SK-N-SH (cell line): ENCODE measurements at regions not wholly inside any gene's neighbourhood (a gene's known extent, or its start where the extent isn't known, plus 50 kb on each side); places are given as distances from the start of the nearest gene placed in this dataset.

Experiments
- CTCF ChIA-PET: fragments of 300-600, 350-600 bp; formaldehyde crosslinking; extraction: SDS; loops from one replicate; lab custom pipeline; 2021; lab: Yijun Ruan, JAX
- POLR2A ChIA-PET: fragments of 350-600 bp; sonication (Branson Sonifier 250); formaldehyde crosslinking; extraction: SDS; loops from one replicate; lab custom pipeline; 2020; ENCODE audit warnings: antibody characterized with exemption, inconsistent platforms; lab: Yijun Ruan, JAX
- DNase-seq: peaks from one replicate; pipeline ENCODE4 v3.0.0; 2012
- H2AFZ ChIP-seq: fragments of 200-600 bp; sonication (generic); 2 replicates; pipeline ENCODE4 v1.8.1; 2016; ENCODE audit warnings: antibody characterized with exemption, mild to moderate bottlenecking, low read depth
- H3F3A ChIP-seq: fragments of 200-600 bp; sonication (generic); replicated peaks from 2 replicates; pipeline ENCODE3; 2016; ENCODE audit warnings: antibody characterized with exemption, mild to moderate bottlenecking; ENCODE audit not compliant: insufficient read depth
- H3K27ac ChIP-seq, 2 experiments: fragments of 200-500 bp in 1 of 2; fragments of 200-600 bp in 1 of 2; sonication (Bioruptor generic) in 1 of 2; sonication (generic), shearing (Covaris generic) in 1 of 2; 2 replicates each; pipeline versions ENCODE4 v1.5.1 to v1.6.1; 2014 to 2016; ENCODE audit warnings: low read depth in 2 of 2, inconsistent platforms in 1 of 2, low read length in 1 of 2, mild to moderate bottlenecking in 1 of 2, mixed read lengths in 1 of 2
- H3K27me3 ChIP-seq: fragments of 200-600 bp; sonication (generic), shearing (Covaris generic); 2 replicates; pipeline ENCODE4 v1.6.1; 2016; ENCODE audit warnings: mixed run types; ENCODE audit not compliant: insufficient read depth
- H3K36me3 ChIP-seq, 2 experiments: fragments of 200-500 bp in 1 of 2; fragments of 200-600 bp in 1 of 2; sonication (Bioruptor generic) in 1 of 2; sonication (generic) in 1 of 2; replicated peaks in 1 of 2; 2 replicates each; pipeline versions ENCODE3 to v1.5.1; 2014 to 2016; ENCODE audit warnings: low read length in 1 of 2, mild to moderate bottlenecking in 1 of 2; ENCODE audit not compliant: insufficient read depth in 2 of 2, control insufficient read depth in 1 of 2
- H3K4me1 ChIP-seq, 2 experiments: fragments of 200-500 bp in 1 of 2; fragments of 200-600 bp in 1 of 2; sonication (Bioruptor generic) in 1 of 2; sonication (generic), shearing (Covaris generic) in 1 of 2; 2 replicates each; pipeline versions ENCODE4 v1.5.1 to v1.6.1; 2014 to 2016; ENCODE audit warnings: low read depth in 1 of 2, low read length in 1 of 2, mixed run types in 1 of 2; ENCODE audit not compliant: insufficient read depth in 2 of 2, control insufficient read depth in 1 of 2
- H3K4me2 ChIP-seq: fragments of 200-600 bp; sonication (generic), shearing (Covaris generic); 2 replicates; pipeline ENCODE4 v1.6.1; 2017; ENCODE audit warnings: mixed run types
- H3K4me3 ChIP-seq, 2 experiments: fragments of 200-500 bp in 1 of 2; fragments of 200-600 bp in 1 of 2; sonication (Bioruptor generic) in 1 of 2; sonication (generic), shearing (Covaris generic) in 1 of 2; 2 replicates each; pipeline versions ENCODE4 v1.5.1 to v1.8.1; 2014 to 2016; ENCODE audit warnings: low read depth in 2 of 2, inconsistent platforms in 1 of 2, low read length in 1 of 2, mild to moderate bottlenecking in 1 of 2, mixed read lengths in 1 of 2, moderate library complexity in 1 of 2
- H3K79me2 ChIP-seq: fragments of 200-600 bp; sonication (generic); 2 replicates; pipeline ENCODE4 v1.8.1; 2017; ENCODE audit warnings: mild to moderate bottlenecking; ENCODE audit not compliant: insufficient read depth
- H3K9ac ChIP-seq: fragments of 200-600 bp; sonication (generic); 2 replicates; pipeline ENCODE4 v1.6.1; 2017; ENCODE audit warnings: mixed run types
- H3K9me2 ChIP-seq: fragments of 200-600 bp; sonication (generic); 2 replicates; pipeline ENCODE4 v1.6.1; 2017; ENCODE audit warnings: mixed run types
- H3K9me3 ChIP-seq: fragments of 200-600 bp; sonication (generic); 2 replicates; pipeline ENCODE4 v1.6.1; 2017; ENCODE audit warnings: mixed run types, mild to moderate bottlenecking, moderate library complexity
- H4K20me1 ChIP-seq: fragments of 200-600 bp; sonication (generic); 2 replicates; pipeline ENCODE4 v1.6.1; 2017; ENCODE audit warnings: mild to moderate bottlenecking, mixed run types; ENCODE audit not compliant: insufficient read depth
- CHD2 ChIP-seq: fragments of 150-350 bp; IDR thresholded peaks from 2 replicates; pipeline ENCODE4 v1.6.1; 2018; ENCODE audit warnings: low read length; ENCODE audit not compliant: partially characterized antibody
- EP300 ChIP-seq, 2 experiments: IDR thresholded peaks; 2 replicates each; pipeline versions ENCODE4 v1.4.0 to v1.6.1; 2012; ENCODE audit warnings: borderline replicate concordance in 1 of 2, low read depth in 1 of 2, low read length in 1 of 2
- EZH2phosphoT487 ChIP-seq: fragments of 200-600 bp; sonication (generic); IDR thresholded peaks from 2 replicates; pipeline ENCODE4 v1.6.1; 2017; ENCODE audit warnings: low read depth, mixed run types, mild to moderate bottlenecking, antibody characterized with exemption, moderate library complexity, borderline replicate concordance
- FOSL2 ChIP-seq: IDR thresholded peaks from 2 replicates; pipeline ENCODE4 v1.4.0; 2012; ENCODE audit warnings: low read depth, mild to moderate bottlenecking, moderate library complexity, borderline replicate concordance
- FOXJ3 ChIP-seq: sonication (generic); formaldehyde crosslinking; IDR thresholded peaks from 2 replicates; pipeline ENCODE4 v1.5.1; 2020; ENCODE audit warnings: mild to moderate bottlenecking, missing genetic modification reagents
- FOXM1 ChIP-seq: IDR thresholded peaks from 2 replicates; pipeline ENCODE4 v1.4.0; 2012; ENCODE audit warnings: low read depth, mild to moderate bottlenecking
- GATA2 ChIP-seq: sonication (generic); formaldehyde crosslinking; IDR thresholded peaks from 2 replicates; pipeline ENCODE4 v1.5.0; 2020; ENCODE audit warnings: mild to moderate bottlenecking, missing genetic modification reagents
- MEF2A ChIP-seq: IDR thresholded peaks from 2 replicates; pipeline ENCODE4 v1.4.0; 2012; ENCODE audit warnings: low read depth, borderline replicate concordance
- MXI1 ChIP-seq: IDR thresholded peaks from 2 replicates; pipeline ENCODE4 v1.6.1; 2012; ENCODE audit warnings: mild to moderate bottlenecking, low read depth, low read length, improper control_type of control experiment
- NRF1 ChIP-seq: IDR thresholded peaks from 2 replicates; pipeline ENCODE4 v1.6.1; 2012; ENCODE audit warnings: low read depth, mild to moderate bottlenecking, low read length
- POLR2AphosphoS5 ChIP-seq: IDR thresholded peaks from 2 replicates; pipeline ENCODE4 v1.6.1; 2012; ENCODE audit warnings: low read depth, low read length
- RAD21 ChIP-seq: IDR thresholded peaks from 2 replicates; pipeline ENCODE4 v1.6.1; 2012; ENCODE audit warnings: mild to moderate bottlenecking, low read length
- RCOR1 ChIP-seq: fragments of 150-350 bp; IDR thresholded peaks from 2 replicates; pipeline ENCODE4 v1.6.1; 2017; ENCODE audit warnings: antibody characterized with exemption, low read length
- SMC3 ChIP-seq: IDR thresholded peaks from 2 replicates; pipeline ENCODE4 v1.6.1; 2012; ENCODE audit warnings: low read depth, low read length, improper control_type of control experiment
- TAF1 ChIP-seq: IDR thresholded peaks from 2 replicates; pipeline ENCODE4 v1.6.1; 2012; ENCODE audit warnings: low read depth, mild to moderate bottlenecking, low read length, moderate library complexity, borderline replicate concordance
- YY1 ChIP-seq: IDR thresholded peaks from 2 replicates; pipeline ENCODE4 v1.4.0; 2012; ENCODE audit warnings: low read depth, mild to moderate bottlenecking
- WGBS: methylation state at CpG from one replicate; pipeline ENCODE4 v1.1.6; 2017; ENCODE audit warnings: low lambda C conversion rate; 5-methylcytosine and 5-hydroxymethylcytosine counted together
- TF ChIP-seq, protein P1 (sequence below): fragments of 150-350 bp; IDR thresholded peaks from 2 replicates; pipeline ENCODE4 v1.6.1; 2017; ENCODE audit warnings: antibody characterized with exemption, low read length, low read depth, borderline replicate concordance
- TF ChIP-seq, protein P2 (sequence below): IDR thresholded peaks from 2 replicates; pipeline ENCODE4 v1.6.1; 2012; ENCODE audit warnings: mild to moderate bottlenecking, low read depth, low read length, moderate library complexity
- TF ChIP-seq, protein P3 (sequence below): IDR thresholded peaks from 2 replicates; pipeline ENCODE4 v1.4.0; 2012; ENCODE audit warnings: low read depth
- TF ChIP-seq, protein P4 (sequence below): fragments of 200-600 bp; sonication (generic); IDR thresholded peaks from 2 replicates; pipeline ENCODE4 v1.6.1; 2017; ENCODE audit warnings: antibody characterized with exemption, mild to moderate bottlenecking, moderate library complexity
- TF ChIP-seq, protein P5 (sequence below): IDR thresholded peaks from 2 replicates; pipeline ENCODE4 v1.4.0; 2012; ENCODE audit warnings: low read depth, borderline replicate concordance

DNA sequence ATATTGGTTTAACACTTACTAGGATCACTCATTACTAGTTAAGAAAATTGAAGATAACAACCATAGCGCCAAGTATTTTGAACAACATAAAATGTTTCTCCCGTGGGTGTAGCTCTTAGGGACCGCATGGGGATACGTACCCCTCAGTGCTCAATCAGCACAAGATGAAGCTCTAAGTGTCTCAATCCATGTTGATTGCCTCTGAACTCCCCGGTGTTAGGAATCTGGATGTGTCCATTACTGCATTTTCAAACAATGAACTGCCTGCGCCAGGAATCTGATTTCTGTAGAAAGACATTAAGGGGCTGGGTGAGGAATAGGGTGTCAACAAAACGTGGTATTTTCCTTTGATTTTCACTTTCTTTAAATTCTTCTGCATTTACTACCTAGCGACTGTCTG lies 100.2 kb downstream of the LMO4 start:
- H3K79me2 ChIP-seq: no peaks in the 10 kb centered on the region
- no peak for DNase-seq
- TF ChIP-seq RAD21 (no peak), CHD2 (no peak), POLR2AphosphoS5 (no peak)
- TF ChIP-seq, protein P1, sequence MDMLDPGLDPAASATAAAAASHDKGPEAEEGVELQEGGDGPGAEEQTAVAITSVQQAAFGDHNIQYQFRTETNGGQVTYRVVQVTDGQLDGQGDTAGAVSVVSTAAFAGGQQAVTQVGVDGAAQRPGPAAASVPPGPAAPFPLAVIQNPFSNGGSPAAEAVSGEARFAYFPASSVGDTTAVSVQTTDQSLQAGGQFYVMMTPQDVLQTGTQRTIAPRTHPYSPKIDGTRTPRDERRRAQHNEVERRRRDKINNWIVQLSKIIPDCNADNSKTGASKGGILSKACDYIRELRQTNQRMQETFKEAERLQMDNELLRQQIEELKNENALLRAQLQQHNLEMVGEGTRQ: no peak
- TF ChIP-seq, protein P2, sequence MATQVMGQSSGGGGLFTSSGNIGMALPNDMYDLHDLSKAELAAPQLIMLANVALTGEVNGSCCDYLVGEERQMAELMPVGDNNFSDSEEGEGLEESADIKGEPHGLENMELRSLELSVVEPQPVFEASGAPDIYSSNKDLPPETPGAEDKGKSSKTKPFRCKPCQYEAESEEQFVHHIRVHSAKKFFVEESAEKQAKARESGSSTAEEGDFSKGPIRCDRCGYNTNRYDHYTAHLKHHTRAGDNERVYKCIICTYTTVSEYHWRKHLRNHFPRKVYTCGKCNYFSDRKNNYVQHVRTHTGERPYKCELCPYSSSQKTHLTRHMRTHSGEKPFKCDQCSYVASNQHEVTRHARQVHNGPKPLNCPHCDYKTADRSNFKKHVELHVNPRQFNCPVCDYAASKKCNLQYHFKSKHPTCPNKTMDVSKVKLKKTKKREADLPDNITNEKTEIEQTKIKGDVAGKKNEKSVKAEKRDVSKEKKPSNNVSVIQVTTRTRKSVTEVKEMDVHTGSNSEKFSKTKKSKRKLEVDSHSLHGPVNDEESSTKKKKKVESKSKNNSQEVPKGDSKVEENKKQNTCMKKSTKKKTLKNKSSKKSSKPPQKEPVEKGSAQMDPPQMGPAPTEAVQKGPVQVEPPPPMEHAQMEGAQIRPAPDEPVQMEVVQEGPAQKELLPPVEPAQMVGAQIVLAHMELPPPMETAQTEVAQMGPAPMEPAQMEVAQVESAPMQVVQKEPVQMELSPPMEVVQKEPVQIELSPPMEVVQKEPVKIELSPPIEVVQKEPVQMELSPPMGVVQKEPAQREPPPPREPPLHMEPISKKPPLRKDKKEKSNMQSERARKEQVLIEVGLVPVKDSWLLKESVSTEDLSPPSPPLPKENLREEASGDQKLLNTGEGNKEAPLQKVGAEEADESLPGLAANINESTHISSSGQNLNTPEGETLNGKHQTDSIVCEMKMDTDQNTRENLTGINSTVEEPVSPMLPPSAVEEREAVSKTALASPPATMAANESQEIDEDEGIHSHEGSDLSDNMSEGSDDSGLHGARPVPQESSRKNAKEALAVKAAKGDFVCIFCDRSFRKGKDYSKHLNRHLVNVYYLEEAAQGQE: no peak
- TF ChIP-seq, all 33 proteins: peak for 0
- Histone ChIP-seq H4K20me1 (no peaks in the 10 kb centered on the region), H3K36me3 (no peaks in the 10 kb centered on the region), H3K9me2 (no peaks in the 10 kb centered on the region), H3K4me2 (no peak overlapping the region), H2AFZ (no peak overlapping the region), H3K9me3 (no peaks in the 10 kb centered on the region), H3K4me3 (no peak overlapping the region), H3K27me3 (no peaks in the 10 kb centered on the region), H3K27ac (no peak overlapping the region), H3K4me1 (no peaks in the 10 kb centered on the region), H3F3A (no peaks in the 10 kb centered on the region), H3K9ac (no peak overlapping the region)
- 84% methylated on average over 8 of the region's 8 CpGs for WGBS
- POLR2A ChIA-PET: no interaction called here
- CTCF ChIA-PET: no interaction called here

DNA sequence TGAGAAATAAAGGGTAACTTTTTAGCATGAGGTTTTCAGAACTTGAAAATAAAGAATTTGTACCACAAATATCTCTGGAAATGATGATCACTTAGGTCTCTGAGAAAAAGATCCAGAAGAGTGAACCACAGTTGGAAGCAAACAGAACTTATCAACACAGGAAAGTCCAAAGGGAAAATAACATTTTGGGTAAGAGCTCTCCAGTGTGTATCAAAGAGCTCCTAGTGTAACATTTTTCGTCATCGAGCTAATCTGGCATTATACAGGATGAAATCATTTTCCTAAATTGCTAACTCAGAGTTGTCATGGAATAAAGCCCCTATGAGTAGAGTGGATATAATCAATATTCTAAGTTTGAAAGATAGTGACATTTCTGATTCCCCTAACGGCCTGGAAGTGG lies 104.0 kb downstream of the LMO4 start:
- H3K4me2 ChIP-seq: no peak overlapping the region
- no peaks in the 10 kb centered on the region for H3K36me3 ChIP-seq
- TF ChIP-seq EZH2phosphoT487 (no peak), EP300 (IDR thresholded peaks at IDR 0.05; ENCODE audit: borderline replicate concordance in 1 of 2, low read depth in 1 of 2, low read length in 1 of 2) (no peak), TAF1 (no peak), SMC3 (no peak), NRF1 (no peak), RCOR1 (no peak), MXI1 (no peak), GATA2 (CRISPR knock-in tag) (no peak), FOXM1 (no peak), FOXJ3 (CRISPR knock-in tag) (no peak), MEF2A (no peak), YY1 (no peak), POLR2AphosphoS5 (no peak), FOSL2 (no peak)
- TF ChIP-seq, protein P3, sequence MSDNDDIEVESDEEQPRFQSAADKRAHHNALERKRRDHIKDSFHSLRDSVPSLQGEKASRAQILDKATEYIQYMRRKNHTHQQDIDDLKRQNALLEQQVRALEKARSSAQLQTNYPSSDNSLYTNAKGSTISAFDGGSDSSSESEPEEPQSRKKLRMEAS: no peak
- TF ChIP-seq, protein P4, sequence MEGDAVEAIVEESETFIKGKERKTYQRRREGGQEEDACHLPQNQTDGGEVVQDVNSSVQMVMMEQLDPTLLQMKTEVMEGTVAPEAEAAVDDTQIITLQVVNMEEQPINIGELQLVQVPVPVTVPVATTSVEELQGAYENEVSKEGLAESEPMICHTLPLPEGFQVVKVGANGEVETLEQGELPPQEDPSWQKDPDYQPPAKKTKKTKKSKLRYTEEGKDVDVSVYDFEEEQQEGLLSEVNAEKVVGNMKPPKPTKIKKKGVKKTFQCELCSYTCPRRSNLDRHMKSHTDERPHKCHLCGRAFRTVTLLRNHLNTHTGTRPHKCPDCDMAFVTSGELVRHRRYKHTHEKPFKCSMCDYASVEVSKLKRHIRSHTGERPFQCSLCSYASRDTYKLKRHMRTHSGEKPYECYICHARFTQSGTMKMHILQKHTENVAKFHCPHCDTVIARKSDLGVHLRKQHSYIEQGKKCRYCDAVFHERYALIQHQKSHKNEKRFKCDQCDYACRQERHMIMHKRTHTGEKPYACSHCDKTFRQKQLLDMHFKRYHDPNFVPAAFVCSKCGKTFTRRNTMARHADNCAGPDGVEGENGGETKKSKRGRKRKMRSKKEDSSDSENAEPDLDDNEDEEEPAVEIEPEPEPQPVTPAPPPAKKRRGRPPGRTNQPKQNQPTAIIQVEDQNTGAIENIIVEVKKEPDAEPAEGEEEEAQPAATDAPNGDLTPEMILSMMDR: no peak
- TF ChIP-seq, protein P5, sequence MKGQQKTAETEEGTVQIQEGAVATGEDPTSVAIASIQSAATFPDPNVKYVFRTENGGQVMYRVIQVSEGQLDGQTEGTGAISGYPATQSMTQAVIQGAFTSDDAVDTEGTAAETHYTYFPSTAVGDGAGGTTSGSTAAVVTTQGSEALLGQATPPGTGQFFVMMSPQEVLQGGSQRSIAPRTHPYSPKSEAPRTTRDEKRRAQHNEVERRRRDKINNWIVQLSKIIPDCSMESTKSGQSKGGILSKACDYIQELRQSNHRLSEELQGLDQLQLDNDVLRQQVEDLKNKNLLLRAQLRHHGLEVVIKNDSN: no peak
- H3K27me3 ChIP-seq: no peaks in the 10 kb centered on the region
- no peaks in the 10 kb centered on the region for H3F3A ChIP-seq
- ChIA-PET CTCF (no interaction called here), POLR2A (no interaction called here)
- H3K79me2 ChIP-seq: no peaks in the 10 kb centered on the region
- H2AFZ ChIP-seq: no peak overlapping the region
- H3K9ac ChIP-seq: no peak overlapping the region
- 71% methylated on average over 3 of the region's 3 CpGs for WGBS
- no peaks in the 10 kb centered on the region for H4K20me1 ChIP-seq
- no peak overlapping the region for H3K4me3 ChIP-seq
- DNase-seq: no peak
- H3K4me1 ChIP-seq: no peaks in the 10 kb centered on the region
- H3K27ac ChIP-seq: no peak overlapping the region
- H3K9me3 ChIP-seq: no peaks in the 10 kb centered on the region
- H3K9me2 ChIP-seq: no peaks in the 10 kb centered on the region
